22Rv1 (cell line): ENCODE measurements at regions not wholly inside any gene's neighbourhood (a gene's known extent, or its start where the extent isn't known, plus 50 kb on each side); places are given as distances from the start of the nearest gene placed in this dataset.

ENCODE experiments used
- CTCF ChIP-seq: fragments of 450-650 bp; IDR thresholded peaks from 2 replicates; pipeline ENCODE4 v1.5.1; 2017; ENCODE audit warnings: mild to moderate bottlenecking
- ZFX ChIP-seq: fragments of 450-650 bp; IDR thresholded peaks from 2 replicates; pipeline ENCODE4 v1.6.1; 2017; ENCODE audit warnings: antibody characterized with exemption, borderline replicate concordance

GRCh38 chr12:42887657-42888056, 298.1 kb upstream of the PRICKLE1 start:
- TF ChIP-seq CTCF (no peak), ZFX (no peak)
